ENCODE measurements at regions not wholly inside any gene's neighbourhood (a gene's known extent, or its start where the extent isn't known, plus 50 kb on each side); places are given as distances from the start of the nearest gene placed in this dataset.
A peak's percentile ranks its signal among the peaks of the same experiment; 100 is the strongest.

DNA sequence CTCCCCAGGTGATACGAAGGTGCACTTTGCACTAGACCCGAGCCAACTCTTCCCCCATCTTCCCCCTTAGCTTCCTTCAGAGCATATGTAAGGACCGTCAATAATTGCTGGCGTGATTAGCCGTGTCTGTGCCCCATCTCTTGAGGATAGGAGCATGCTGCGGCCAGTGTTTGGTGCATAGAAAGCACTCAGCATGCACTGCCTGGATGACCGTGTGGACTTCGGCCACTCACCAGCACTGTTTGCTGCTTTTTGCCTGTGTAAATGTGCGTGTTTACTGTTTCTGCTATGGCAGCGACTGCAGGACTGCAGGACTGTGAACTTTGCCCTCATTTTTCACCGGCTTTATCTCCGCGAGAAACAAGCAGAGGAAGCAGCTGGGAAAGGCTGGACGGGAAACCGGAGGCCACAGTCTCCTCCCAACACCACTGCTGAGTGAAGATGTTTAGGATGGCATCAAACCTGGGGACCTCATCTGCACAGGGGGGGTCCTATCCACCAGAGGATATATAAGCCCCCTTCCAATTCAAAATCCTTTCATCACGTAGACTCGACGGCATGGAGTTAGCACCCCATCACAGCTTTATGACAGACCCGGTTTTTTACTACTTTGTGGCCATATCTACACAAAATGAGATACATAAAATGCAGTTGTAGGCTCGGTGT lies 150.6 kb upstream of the AFDN start (continued):
- TF ChIP-seq ZFAT (CRISPR knock-in tag; conservative IDR thresholded peaks at IDR 0.05), result no peak
- TF ChIP-seq CEBPB (IDR thresholded peaks at IDR 0.05; ENCODE audit: borderline replicate concordance, low read depth, low read length), result no peak
- peak; percentile 85; the same call in 1 of the 2 replicates for TF ChIP-seq CSRNP1 (CRISPR knock-in tag; IDR thresholded peaks at IDR 0.05)
- TF ChIP-seq ZNF883 (CRISPR knock-in tag; IDR thresholded peaks at IDR 0.05; ENCODE audit: not compliant biosample characterization), result peak; percentile 81
- TF ChIP-seq MAZ (IDR thresholded peaks at IDR 0.05; ENCODE audit: borderline replicate concordance, low read depth, low read length), result no peak
- peak; percentile 96 for TF ChIP-seq MAZ (CRISPR knock-in tag; IDR thresholded peaks at IDR 0.05; ENCODE audit: low read depth)
- peak; percentile 99 for TF ChIP-seq CCDC6 (CRISPR knock-in tag; IDR thresholded peaks at IDR 0.05)
- TF ChIP-seq TMF1 (CRISPR knock-in tag; IDR thresholded peaks at IDR 0.05; ENCODE audit: low read depth), result peak; percentile 86
- peak; percentile 95 for TF ChIP-seq MED13 (CRISPR knock-in tag; IDR thresholded peaks at IDR 0.05)
- TF ChIP-seq PRPF4 (IDR thresholded peaks at IDR 0.05; ENCODE audit: low read depth, low read length, poor library complexity, severe bottlenecking), result no peak
- peak; percentile 99 for TF ChIP-seq SOX5 (CRISPR knock-in tag; IDR thresholded peaks at IDR 0.05; ENCODE audit: borderline replicate concordance)
- TF ChIP-seq TCF12 (IDR thresholded peaks at IDR 0.05), result no peak
- peak; percentile 99 for TF ChIP-seq TCF12 (CRISPR knock-in tag; IDR thresholded peaks at IDR 0.05)
- peak; percentile 98; the same call in 1 of the 2 replicates for TF ChIP-seq ZBTB20 (CRISPR knock-in tag; IDR thresholded peaks at IDR 0.05; ENCODE audit: borderline replicate concordance, low read depth)
- TF ChIP-seq GMEB2 (CRISPR knock-in tag; IDR thresholded peaks at IDR 0.05; ENCODE audit: low read depth), result no peak
- no peak for TF ChIP-seq ZNF577 (CRISPR knock-in tag; IDR thresholded peaks at IDR 0.05; ENCODE audit: borderline replicate concordance, low read depth)
- TF ChIP-seq, protein P1, sequence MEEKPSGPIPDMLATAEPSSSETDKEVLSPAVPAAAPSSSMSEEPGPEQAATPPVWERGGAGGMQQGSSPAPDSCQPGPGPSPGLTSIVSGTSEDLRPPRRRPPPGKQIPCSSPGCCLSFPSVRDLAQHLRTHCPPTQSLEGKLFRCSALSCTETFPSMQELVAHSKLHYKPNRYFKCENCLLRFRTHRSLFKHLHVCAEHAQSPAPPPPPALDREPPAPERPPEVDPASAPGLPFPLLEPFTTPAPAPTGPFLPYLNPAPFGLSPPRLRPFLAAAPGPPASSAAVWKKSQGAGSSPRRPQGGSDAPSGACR (CRISPR knock-in tag; IDR thresholded peaks at IDR 0.05), result peak; percentile 100
- TF ChIP-seq FOXM1 (CRISPR knock-in tag; IDR thresholded peaks at IDR 0.05), result no peak
- TF ChIP-seq ZNF550 (CRISPR knock-in tag; IDR thresholded peaks at IDR 0.05; ENCODE audit: borderline replicate concordance), result peak; percentile 99
- TF ChIP-seq SUZ12 (IDR thresholded peaks at IDR 0.05; ENCODE audit: low read depth, low read length), result no peak
- peak; percentile 81 for TF ChIP-seq RELA (CRISPR knock-in tag; IDR thresholded peaks at IDR 0.05)
- TF ChIP-seq SMAD3 (CRISPR knock-in tag; IDR thresholded peaks at IDR 0.05), result peak; percentile 99
- peak; percentile 98; the same call in 1 of the 2 replicates for TF ChIP-seq SPEN (CRISPR knock-in tag; IDR thresholded peaks at IDR 0.05; ENCODE audit: low read depth)
- TF ChIP-seq, protein P2, sequence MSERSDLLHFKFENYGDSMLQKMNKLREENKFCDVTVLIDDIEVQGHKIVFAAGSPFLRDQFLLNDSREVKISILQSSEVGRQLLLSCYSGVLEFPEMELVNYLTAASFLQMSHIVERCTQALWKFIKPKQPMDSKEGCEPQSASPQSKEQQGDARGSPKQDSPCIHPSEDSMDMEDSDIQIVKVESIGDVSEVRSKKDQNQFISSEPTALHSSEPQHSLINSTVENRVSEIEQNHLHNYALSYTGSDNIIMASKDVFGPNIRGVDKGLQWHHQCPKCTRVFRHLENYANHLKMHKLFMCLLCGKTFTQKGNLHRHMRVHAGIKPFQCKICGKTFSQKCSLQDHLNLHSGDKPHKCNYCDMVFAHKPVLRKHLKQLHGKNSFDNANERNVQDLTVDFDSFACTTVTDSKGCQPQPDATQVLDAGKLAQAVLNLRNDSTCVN (CRISPR knock-in tag; IDR thresholded peaks at IDR 0.05; ENCODE audit: borderline replicate concordance), result peak; percentile 90
- TF ChIP-seq, protein P3, sequence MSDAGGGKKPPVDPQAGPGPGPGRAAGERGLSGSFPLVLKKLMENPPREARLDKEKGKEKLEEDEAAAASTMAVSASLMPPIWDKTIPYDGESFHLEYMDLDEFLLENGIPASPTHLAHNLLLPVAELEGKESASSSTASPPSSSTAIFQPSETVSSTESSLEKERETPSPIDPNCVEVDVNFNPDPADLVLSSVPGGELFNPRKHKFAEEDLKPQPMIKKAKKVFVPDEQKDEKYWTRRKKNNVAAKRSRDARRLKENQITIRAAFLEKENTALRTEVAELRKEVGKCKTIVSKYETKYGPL (CRISPR knock-in tag; IDR thresholded peaks at IDR 0.05), result no peak
- no peak for TF ChIP-seq MZF1 (CRISPR knock-in tag; IDR thresholded peaks at IDR 0.05; ENCODE audit: borderline replicate concordance)
